CD14-positive monocyte (primary cell): ENCODE measurements at regions not wholly inside any gene's neighbourhood (a gene's known extent, or its start where the extent isn't known, plus 50 kb on each side); places are given as distances from the start of the nearest gene placed in this dataset.

Source experiments
- DNase-seq, 3 donors: peaks; one replicate each; pipeline ENCODE4 v3.0.0-alpha.2; 2011 to 2022
- H2AFZ ChIP-seq: 2 replicates; pipeline ENCODE4 v1.6.0; 2012; ENCODE audit warnings: mild to moderate bottlenecking, low read depth, low read length, inconsistent platforms; ENCODE audit not compliant: insufficient read depth, poor library complexity, severe bottlenecking
- H3K27ac ChIP-seq, 2 donors: 1 replicate in 1 of 2; 2 replicates in 1 of 2; pipeline ENCODE4 v1.5.1; 2012 to 2013; ENCODE audit warnings: low read length in 2 of 2, control low read depth in 1 of 2, inconsistent platforms in 1 of 2, low read depth in 1 of 2, mild to moderate bottlenecking in 1 of 2
- H3K27me3 ChIP-seq, 2 donors: one replicate each; pipeline versions ENCODE4 v1.6.0 to v1.6.1; 2011 to 2013; ENCODE audit warnings: low read length in 2 of 2; ENCODE audit not compliant: control insufficient read depth in 2 of 2, insufficient read depth in 2 of 2
- H3K36me3 ChIP-seq, 2 donors: replicated peaks in 1 of 2; 1 replicate in 1 of 2; 2 replicates in 1 of 2; pipeline versions ENCODE4 v1.5.1 to v1.6.1; 2012 to 2013; ENCODE audit warnings: low read length in 2 of 2, control low read depth in 1 of 2, inconsistent platforms in 1 of 2, mild to moderate bottlenecking in 1 of 2; ENCODE audit not compliant: insufficient read depth in 2 of 2, control insufficient read depth in 1 of 2
- H3K4me1 ChIP-seq, 2 donors: 1 replicate in 1 of 2; 2 replicates in 1 of 2; pipeline versions ENCODE4 v1.5.1 to v1.6.1; 2012 to 2013; ENCODE audit warnings: low read length in 2 of 2, control low read depth in 1 of 2, inconsistent platforms in 1 of 2, mild to moderate bottlenecking in 1 of 2, moderate library complexity in 1 of 2; ENCODE audit not compliant: insufficient read depth in 2 of 2, control insufficient read depth in 1 of 2
- H3K4me2 ChIP-seq: replicated peaks from 2 replicates; pipeline ENCODE3; 2012; ENCODE audit warnings: low read length, moderate library complexity, mild to moderate bottlenecking; ENCODE audit not compliant: poor library complexity, severe bottlenecking; ENCODE audit errors: extremely low read depth
- H3K4me3 ChIP-seq, 3 experiments: fragments of 200-600 bp in 1 of 3; sonication (generic) in 1 of 3; replicated peaks in 1 of 3; 1 replicate in 2 of 3; 2 replicates in 1 of 3; pipeline ENCODE4 v1.5.1; 2011 to 2013; ENCODE audit warnings: low read length in 3 of 3, mild to moderate bottlenecking in 3 of 3, control low read depth in 2 of 3, low read depth in 2 of 3, inconsistent platforms in 1 of 3, moderate library complexity in 1 of 3
- H3K79me2 ChIP-seq: 2 replicates; pipeline ENCODE4 v1.6.0; 2012; ENCODE audit warnings: mild to moderate bottlenecking, control low read depth, inconsistent platforms, low read length, moderate library complexity; ENCODE audit not compliant: insufficient read depth
- H3K9ac ChIP-seq: 2 replicates; pipeline ENCODE4 v1.6.0; 2017; ENCODE audit warnings: low read length, mild to moderate bottlenecking; ENCODE audit not compliant: insufficient read depth, poor library complexity, severe bottlenecking
- H3K9me3 ChIP-seq, 2 donors: replicated peaks in 1 of 2; 1 replicate in 1 of 2; 2 replicates in 1 of 2; pipeline versions ENCODE4 v1.5.1 to v1.6.1; 2012 to 2013; ENCODE audit warnings: low read length in 2 of 2, control low read depth in 1 of 2; ENCODE audit not compliant: control insufficient read depth in 1 of 2, insufficient read depth in 1 of 2
- H4K20me1 ChIP-seq: 2 replicates; pipeline ENCODE4 v1.6.0; 2012; ENCODE audit warnings: mild to moderate bottlenecking, low read length, control low read depth, moderate library complexity; ENCODE audit not compliant: insufficient read depth
- H3K27ac Mint-ChIP-seq, 7 donors: one replicate each; pipeline ENCODE4 v1.8.0; 2020; ENCODE audit warnings: mild to moderate bottlenecking in 7 of 7, mixed read lengths in 7 of 7, moderate library complexity in 6 of 7, inconsistent platforms in 2 of 7
- H3K27me3 Mint-ChIP-seq, 3 donors: one replicate each; pipeline ENCODE4 v1.8.0; 2021 to 2022; ENCODE audit warnings: low read depth in 3 of 3, mild to moderate bottlenecking in 3 of 3, mixed read lengths in 3 of 3, moderate library complexity in 3 of 3, inconsistent platforms in 1 of 3
- H3K36me3 Mint-ChIP-seq, 2 donors: one replicate each; pipeline ENCODE4 v1.8.0; 2020; ENCODE audit warnings: mixed read lengths in 2 of 2, inconsistent platforms in 1 of 2, mild to moderate bottlenecking in 1 of 2
- H3K4me1 Mint-ChIP-seq: one replicate; pipeline ENCODE4 v1.8.0; 2020; ENCODE audit warnings: mild to moderate bottlenecking, mixed read lengths
- H3K4me3 Mint-ChIP-seq, 2 donors: one replicate each; pipeline ENCODE4 v1.8.0; 2020; ENCODE audit warnings: mild to moderate bottlenecking in 2 of 2, mixed read lengths in 2 of 2, moderate library complexity in 1 of 2
- H3K9me3 Mint-ChIP-seq, 7 donors: one replicate each; pipeline ENCODE4 v1.8.0; 2020 to 2022; ENCODE audit warnings: mixed read lengths in 7 of 7, mild to moderate bottlenecking in 6 of 7, moderate library complexity in 6 of 7, inconsistent platforms in 2 of 7
- CTCF ChIP-seq: fragments of 200-600 bp; IDR thresholded peaks from one replicate; pipeline ENCODE4 v1.8.0; 2022; ENCODE audit warnings: antibody characterized with exemption, mild to moderate bottlenecking
- WGBS: methylation state at CpG from one replicate; pipeline ENCODE4 v1.1.5; 2013; ENCODE audit warnings: missing lambda C conversion rate; ENCODE audit not compliant: insufficient coverage; 5-methylcytosine and 5-hydroxymethylcytosine counted together
- intact Hi-C, 2 donors: fragments of 100-400 bp; cut with micrococcal nuclease; formaldehyde crosslinking; loops; one replicate each; pipeline versions ENCODE4 v1.15.0 to v1.15.1; 2023

- Mint-ChIP-seq H3K9me3 (peaks cover 1 to 7% (median 3%) of the 10 kb centered on the region in 7 donors), H3K27me3 (no peaks in the 10 kb centered on the region), H3K36me3 (no peaks in the 10 kb centered on the region), H3K27ac (no peak overlapping the region), H3K4me1 (no peaks in the 10 kb centered on the region), H3K4me3 (no peak overlapping the region)
- no peak overlapping the region for H3K9ac ChIP-seq
- H2AFZ ChIP-seq: no peak overlapping the region
- intact Hi-C loops: no loop called here
- no peaks in the 10 kb centered on the region for H4K20me1 ChIP-seq
- no peak for DNase-seq
- no peak overlapping the region for H3K4me2 ChIP-seq
- H3K36me3 ChIP-seq: no peaks in the 10 kb centered on the region
- no peaks in the 10 kb centered on the region for H3K4me1 ChIP-seq
- peaks cover 0 to 4% of the 10 kb centered on the region in 2 donors for H3K9me3 ChIP-seq
- no peak overlapping the region for H3K27ac ChIP-seq
- no peaks in the 10 kb centered on the region for H3K79me2 ChIP-seq
- no peak for TF ChIP-seq CTCF
- no peak overlapping the region for H3K4me3 ChIP-seq
- no peaks in the 10 kb centered on the region for H3K27me3 ChIP-seq
Observed at GRCh38 chr3:86149054-86149453, 841.9 kb downstream of the VGLL3 start.

- Mint-ChIP-seq H3K27me3 (no peaks in the 10 kb centered on the region), H3K4me1 (no peaks in the 10 kb centered on the region), H3K36me3 (no peaks in the 10 kb centered on the region), H3K4me3 (no peak overlapping the region), H3K27ac (no peak overlapping the region), H3K9me3 (peaks cover 1 to 7% (median 3%) of the 10 kb centered on the region in 7 donors)
- Histone ChIP-seq H3K9me3 (peaks cover 0 to 4% of the 10 kb centered on the region in 2 donors), H3K27me3 (no peaks in the 10 kb centered on the region), H3K9ac (no peak overlapping the region), H3K36me3 (no peaks in the 10 kb centered on the region), H3K27ac (no peak overlapping the region), H3K79me2 (no peaks in the 10 kb centered on the region), H2AFZ (no peak overlapping the region), H3K4me2 (no peak overlapping the region), H3K4me1 (no peaks in the 10 kb centered on the region), H3K4me3 (no peak overlapping the region), H4K20me1 (no peaks in the 10 kb centered on the region)
- intact Hi-C loops: no loop called here
- no peak for TF ChIP-seq CTCF
- no peak for DNase-seq
- WGBS: 77% methylated on average over 2 of the region's 5 CpGs
Observed at GRCh38 chr3:86147119-86147518, 843.8 kb downstream of the VGLL3 start.
